ENCODE measurements at regions not wholly inside any gene's neighbourhood (a gene's known extent, or its start where the extent isn't known, plus 50 kb on each side); places are given as distances from the start of the nearest gene placed in this dataset.
"Not testable (repeated sequence)": the region's sequence is repeated elsewhere in the genome, so short reads cannot be mapped to it uniquely, and the experiment has no call there.

DNA sequence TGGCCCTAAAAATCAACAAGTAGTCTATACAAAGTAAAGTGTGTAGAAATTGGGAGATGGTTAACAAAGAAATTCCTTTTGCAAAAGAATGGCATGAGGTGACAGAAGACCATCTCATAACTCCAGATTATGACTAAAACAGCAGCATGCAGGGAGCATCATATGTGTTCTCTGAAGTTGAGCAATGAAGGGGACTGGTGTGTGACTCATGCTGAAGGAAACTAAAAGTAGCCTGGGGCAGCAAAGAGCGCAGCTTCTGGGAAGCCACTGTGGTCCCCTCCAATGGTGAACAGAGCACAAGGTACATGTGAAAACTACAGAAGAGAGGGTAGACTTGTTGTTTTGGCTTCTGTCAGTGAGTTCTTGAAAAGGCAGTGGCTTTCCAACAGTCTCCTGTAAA lies 133.4 kb downstream of the MACC1 start:
- in situ Hi-C loops (cut with HindIII; ENCODE audit: low pct_unique_long_range_greater_than_20kb, low sequenced_read_pairs), result no loop called here
- peak; percentile 87 for DNase-seq (ENCODE audit: low read depth, low spot score)

DNA sequence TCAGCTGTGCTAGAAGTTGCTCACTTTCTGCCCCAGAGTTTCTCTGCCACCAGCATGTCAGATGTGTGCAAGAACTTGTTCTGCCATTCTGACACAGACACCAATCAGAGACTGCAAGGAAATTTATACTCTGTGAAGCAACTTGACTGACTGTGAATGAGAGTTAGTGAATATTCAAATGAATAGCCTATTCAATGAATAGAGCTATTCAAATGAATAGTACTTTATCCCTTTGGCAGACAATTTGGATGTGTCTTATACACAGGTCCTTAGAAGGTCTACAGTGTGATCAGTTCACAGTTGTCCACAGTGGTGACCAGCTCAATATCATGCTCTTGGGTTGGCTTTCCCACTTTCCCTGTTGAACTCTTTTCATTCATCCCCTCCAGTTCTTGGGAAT lies 138.1 kb downstream of the MACC1 start:
- in situ Hi-C loops (cut with HindIII; ENCODE audit: low pct_unique_long_range_greater_than_20kb, low sequenced_read_pairs), result no loop called here

DNA sequence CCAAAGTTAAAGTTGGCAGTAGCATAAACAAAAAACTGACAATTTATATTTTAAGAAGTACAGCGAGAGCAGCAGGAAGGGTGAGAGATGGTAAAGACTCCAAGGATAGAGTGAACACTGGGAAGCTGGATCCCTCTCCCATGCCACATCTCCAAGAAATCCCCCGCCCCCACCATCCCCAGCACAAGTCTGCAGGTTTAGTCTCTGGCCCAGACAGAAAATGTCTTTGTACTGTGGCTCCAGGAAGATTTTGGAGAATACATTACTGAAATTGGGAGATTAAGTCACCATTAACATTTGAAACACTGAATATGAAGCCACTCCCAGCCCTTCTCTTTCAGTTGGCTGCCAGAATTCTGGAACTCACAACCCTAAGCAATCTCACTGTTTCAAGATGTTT lies 140.3 kb downstream of the MACC1 start:
- in situ Hi-C loops (cut with HindIII; ENCODE audit: low pct_unique_long_range_greater_than_20kb, low sequenced_read_pairs), result no loop called here
- DNase-seq (ENCODE audit: low read depth, low spot score), result no peak

More for the DNA sequence above, 138.1 kb downstream of the MACC1 start:
- no peak for DNase-seq (ENCODE audit: low read depth, low spot score)

DNA sequence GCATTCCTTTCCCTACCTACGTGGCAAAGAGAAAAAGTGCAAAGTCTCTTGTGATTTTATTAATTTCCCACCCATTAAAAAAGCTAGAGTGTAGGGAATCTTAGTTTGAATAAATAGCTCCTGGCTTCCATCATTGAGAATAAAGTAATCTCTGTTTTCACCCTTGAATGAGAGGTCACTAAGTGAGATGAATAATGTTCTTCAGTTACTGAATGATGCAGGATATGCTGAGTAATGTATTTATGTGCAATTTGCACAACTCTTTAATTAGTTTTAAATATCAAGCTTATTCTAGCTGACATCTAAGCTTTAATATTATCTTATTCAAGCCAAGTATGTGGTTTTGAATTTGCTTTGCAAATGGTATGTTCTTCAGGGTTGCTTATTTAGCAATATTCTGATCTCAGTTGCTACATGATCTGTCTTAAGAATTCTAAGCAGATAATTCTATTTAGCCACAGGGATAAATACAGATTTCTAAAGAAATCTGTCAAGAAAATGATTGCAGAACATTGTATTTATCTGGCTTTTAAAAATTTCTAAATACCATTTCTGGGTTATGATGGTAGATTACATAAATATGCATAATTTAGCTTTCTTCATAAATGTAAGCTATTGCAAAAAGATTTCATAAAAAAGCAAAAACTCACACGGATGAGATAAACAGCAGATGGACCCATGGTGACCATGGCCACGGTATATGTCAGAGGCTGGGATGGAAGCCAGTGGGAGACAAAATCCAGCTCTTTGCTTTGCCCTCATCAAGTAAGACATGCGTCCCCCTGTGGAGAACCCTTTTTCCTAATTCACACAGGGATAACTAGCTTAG lies 141.0 kb downstream of the MACC1 start:
- in situ Hi-C loops (cut with HindIII; ENCODE audit: low pct_unique_long_range_greater_than_20kb, low sequenced_read_pairs), result no loop called here
- DNase-seq (ENCODE audit: low read depth, low spot score), result no peak

DNA sequence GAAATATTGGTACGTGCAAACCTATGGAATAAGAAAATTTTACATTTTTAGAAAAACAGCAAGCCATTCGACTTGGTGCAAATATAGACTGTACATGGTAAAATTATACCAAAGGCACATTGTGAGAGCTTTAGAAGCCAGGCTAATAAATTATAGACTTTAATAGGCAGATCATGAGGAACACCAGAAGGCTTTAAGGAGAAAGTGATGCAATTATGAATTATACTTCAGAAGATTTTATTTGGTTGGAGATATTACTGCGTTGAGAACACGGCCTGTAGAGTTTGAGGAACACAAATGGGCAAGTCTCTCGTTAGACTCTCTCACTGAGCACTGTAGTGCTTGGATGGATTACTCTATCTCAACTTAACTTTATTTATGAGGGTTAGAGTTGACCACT lies 141.7 kb downstream of the MACC1 start:
- in situ Hi-C loops (cut with HindIII; ENCODE audit: low pct_unique_long_range_greater_than_20kb, low sequenced_read_pairs), result no loop called here
- no peak for DNase-seq (ENCODE audit: low read depth, low spot score)

DNA sequence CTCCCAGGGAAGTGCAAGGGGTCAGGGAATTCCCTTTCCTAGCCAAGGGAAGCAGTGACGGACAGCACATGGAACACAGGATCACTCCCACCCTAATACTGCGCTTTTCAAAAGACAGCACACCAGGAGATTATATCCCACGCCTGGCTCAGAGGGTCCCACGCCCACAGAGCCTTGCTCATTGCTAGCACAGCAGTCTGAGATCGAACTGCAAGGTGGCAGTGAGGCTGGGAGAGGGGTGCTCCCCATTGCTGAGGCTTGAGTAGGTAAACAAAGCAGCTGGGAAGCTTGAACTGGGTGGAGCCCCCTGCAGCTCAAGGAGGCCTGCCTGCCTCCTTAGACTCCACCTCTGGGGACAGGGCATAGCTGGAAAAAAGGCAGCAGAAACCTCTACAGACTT lies 149.2 kb downstream of the MACC1 start:
- DNase-seq (ENCODE audit: low read depth, low spot score), result not testable (repeated sequence)

DNA sequence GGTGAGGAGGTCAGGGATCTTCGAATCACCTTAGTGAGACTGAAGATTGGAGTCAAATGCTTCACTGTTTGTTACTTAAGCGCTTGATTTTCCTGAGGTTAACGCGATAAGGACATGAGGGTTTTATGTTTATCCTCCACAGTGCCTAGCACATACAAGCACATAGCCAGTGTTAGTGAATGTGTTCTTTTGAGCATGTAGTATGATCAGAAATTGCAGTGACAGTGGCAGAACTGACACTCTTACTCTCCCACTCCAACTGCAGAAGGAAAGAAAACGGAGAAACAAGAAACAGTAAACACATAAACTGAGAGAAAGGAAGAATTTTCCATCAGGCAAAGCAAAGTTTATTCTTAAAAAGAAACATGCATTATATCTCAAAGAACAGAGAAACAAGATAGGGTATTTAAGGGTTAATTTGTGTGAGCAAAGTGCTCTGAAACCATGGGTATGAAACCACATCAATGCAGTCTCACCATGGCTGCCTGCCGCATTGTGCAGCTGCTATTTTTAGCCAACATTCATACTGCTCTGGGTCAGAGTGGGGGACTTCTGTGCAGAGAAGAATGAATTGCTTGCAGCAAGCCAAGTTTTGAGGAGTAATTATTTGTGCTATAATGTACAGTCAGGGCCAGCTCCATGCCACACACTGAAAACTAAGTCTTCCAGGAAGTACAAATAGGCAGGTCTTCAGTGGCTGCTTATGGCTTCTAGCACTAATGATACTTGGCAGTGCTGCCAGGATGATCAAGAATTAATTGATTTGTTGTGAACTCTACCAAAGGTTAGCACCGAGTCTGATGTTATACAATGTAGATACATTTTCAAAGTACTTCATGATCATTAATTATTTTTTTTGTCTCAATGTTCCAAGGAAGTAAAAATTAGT lies 152.0 kb downstream of the MACC1 start:
- in situ Hi-C loops (cut with HindIII; ENCODE audit: low pct_unique_long_range_greater_than_20kb, low sequenced_read_pairs), result no loop called here
- DNase-seq (ENCODE audit: low read depth, low spot score), result peak; percentile 37

More for the DNA sequence above, 149.2 kb downstream of the MACC1 start:
- in situ Hi-C loops (cut with HindIII; ENCODE audit: low pct_unique_long_range_greater_than_20kb, low sequenced_read_pairs), result not testable (repeated sequence)

DNA sequence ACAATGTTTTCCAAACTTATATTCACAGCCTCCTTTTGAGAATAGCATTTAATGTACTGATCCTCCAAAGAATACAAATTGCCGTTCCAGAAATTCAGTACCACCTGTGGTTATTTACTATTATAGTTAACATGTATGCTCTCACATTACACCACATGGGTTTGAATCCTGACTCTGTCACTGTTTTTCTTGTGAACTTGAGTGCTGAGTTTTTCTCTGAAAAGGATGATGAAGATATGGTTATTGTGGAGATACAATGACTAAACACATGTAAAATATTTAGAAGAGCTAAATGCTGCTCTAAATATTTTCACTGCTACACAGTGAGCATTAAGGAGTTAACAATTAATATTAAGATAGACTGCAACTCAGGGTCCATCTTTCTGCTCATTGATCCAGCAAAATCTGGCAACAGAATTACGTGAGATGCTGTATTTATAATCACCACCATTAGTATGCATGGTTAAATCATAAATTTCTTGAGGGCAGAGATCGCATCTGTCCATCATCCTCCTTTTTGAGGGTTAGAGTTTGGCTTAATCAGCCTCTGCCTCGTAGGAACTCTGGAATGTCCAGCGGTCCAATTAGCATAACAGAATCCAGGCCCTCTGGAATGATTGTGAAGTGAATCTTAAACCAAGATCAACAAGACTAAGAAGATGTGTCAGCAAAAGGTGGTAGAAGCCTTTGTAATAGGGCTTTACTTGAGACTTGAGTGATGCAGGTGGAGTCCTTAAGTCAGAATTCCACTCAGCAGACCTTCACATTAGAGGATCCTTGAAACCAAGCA lies 152.8 kb downstream of the MACC1 start:
- in situ Hi-C loops (cut with HindIII; ENCODE audit: low pct_unique_long_range_greater_than_20kb, low sequenced_read_pairs), result no loop called here
- no peak for DNase-seq (ENCODE audit: low read depth, low spot score)

DNA sequence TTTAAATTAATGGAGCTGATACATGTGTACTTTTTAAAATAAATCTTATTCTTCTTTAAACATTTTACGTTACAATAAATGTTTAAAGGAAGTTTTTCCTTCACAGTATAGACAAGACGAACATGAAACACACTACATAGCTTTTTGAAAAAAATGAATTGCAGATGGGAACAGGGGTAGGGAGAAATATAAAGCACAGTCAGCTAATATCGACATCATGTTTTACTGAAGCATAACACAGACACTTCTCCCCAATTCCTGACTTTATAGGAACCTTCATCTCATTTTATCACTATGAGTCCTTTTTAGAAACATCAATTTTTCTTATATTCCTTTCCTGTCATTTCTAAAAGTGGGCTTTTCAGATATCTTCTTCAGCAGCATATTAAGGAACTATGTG lies 153.5 kb downstream of the MACC1 start:
- in situ Hi-C loops (cut with HindIII; ENCODE audit: low pct_unique_long_range_greater_than_20kb, low sequenced_read_pairs), result no loop called here
- no peak for DNase-seq (ENCODE audit: low read depth, low spot score)

DNA sequence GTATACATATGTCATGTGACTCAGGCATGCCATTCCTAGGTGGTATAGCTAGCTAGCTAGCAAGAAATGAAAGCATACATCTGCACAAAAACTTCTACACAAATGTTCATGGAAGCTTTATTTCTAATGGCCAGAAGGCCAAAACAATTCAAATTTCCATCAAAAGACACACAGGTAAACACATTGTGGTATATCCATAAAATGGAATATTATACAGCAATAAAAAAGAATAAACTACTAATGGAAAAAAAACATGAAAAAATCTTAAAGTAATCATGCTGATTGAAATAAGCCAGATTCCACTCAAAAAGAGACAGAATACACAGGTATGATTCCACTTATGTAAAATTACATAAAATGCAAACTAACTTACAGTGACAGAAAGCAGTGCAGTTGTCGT lies 154.3 kb downstream of the MACC1 start:
- in situ Hi-C loops (cut with HindIII; ENCODE audit: low pct_unique_long_range_greater_than_20kb, low sequenced_read_pairs), result no loop called here
- DNase-seq (ENCODE audit: low read depth, low spot score), result no peak

DNA sequence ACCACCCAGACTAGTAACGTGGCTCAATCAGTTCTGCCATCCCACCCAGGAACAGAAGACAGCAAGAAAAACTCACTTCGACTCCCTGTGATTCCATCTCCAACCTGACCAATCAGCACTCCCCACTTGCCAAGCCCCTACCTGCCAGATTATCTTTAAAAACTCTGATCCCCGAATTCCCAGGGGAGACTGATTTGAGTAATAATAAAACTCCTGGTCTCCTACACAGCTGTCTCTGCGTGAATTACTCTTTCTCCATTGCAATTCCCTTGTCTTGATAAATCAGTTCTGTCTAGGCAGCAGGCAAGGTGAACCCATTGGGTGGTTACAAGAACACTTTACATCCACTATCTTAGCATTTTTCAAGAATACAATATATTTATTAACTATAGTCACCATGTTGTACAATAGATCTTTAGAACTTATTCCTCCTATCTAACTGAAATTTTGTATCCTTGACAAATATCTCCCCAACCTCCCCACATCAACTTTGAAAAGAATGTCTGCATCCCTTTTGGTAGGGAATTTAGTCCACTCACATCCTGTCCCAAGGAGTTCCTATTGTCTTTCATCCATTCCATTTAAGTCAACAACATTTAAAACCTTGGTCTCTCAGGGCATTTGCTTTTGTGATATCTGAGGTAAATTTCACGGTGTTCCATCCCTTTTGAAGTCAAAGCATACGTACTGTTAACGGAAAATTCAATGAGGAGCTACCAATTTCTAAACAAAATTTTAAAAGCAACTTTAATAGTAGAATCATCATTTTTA lies 163.7 kb downstream of the MACC1 start:
- in situ Hi-C loops (cut with HindIII; ENCODE audit: low pct_unique_long_range_greater_than_20kb, low sequenced_read_pairs), result no loop called here
- DNase-seq (ENCODE audit: low read depth, low spot score), result no peak

DNA sequence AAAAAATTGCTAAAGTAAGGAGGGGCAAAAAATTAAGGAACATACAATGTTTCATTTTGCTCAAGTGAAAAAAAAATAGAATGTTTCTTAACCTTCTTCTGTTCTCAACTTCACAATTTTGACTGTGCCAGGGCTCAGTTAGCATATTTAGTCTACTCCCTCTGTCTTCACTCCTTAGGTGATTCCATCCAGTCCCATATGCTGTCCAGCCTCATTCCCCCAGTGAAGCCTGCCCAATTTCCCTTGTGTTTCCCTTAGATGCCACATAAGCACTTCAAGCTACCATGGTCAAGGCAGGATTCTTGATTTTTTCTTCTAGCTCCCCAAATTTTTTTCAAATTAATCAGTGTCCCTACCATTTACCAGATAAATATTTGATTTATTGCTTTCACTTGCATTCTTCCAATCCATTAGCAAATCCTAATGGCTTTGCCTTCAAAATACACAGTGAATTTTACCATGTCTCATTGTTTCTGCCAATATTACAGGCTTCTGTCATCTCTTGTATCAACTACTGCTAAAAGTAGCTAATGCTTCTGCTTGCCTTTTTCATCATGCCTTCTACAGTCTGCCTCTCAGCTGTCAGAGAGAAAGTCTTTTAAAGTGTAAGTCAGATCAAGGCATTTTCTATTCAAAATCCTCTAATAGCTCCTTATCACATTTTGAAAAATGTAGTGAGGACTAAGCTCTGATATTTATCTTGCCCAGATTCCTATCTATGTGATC lies 166.8 kb downstream of the MACC1 start:
- in situ Hi-C loops (cut with HindIII; ENCODE audit: low pct_unique_long_range_greater_than_20kb, low sequenced_read_pairs), result no loop called here
- no peak for DNase-seq (ENCODE audit: low read depth, low spot score)

DNA sequence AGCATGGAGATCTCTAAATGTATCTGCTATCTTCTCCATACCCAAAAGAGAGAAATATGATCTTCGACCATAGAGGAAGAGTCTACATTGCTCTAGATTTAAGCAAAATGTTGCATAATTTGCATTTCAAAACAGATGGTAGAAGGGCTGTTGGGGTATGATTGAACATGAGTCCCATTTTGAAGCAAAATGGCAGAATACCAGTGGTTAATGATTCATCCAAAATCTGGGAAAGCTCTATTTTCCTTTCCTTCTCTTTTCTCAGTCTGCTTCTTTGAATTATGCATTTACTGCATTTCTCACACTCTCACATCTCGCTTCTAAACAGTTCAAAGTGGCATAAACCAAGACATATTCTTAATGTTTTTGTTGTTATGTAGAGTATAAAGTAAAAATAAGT lies 178.5 kb downstream of the MACC1 start:
- no peak for DNase-seq (ENCODE audit: low read depth, low spot score)

DNA sequence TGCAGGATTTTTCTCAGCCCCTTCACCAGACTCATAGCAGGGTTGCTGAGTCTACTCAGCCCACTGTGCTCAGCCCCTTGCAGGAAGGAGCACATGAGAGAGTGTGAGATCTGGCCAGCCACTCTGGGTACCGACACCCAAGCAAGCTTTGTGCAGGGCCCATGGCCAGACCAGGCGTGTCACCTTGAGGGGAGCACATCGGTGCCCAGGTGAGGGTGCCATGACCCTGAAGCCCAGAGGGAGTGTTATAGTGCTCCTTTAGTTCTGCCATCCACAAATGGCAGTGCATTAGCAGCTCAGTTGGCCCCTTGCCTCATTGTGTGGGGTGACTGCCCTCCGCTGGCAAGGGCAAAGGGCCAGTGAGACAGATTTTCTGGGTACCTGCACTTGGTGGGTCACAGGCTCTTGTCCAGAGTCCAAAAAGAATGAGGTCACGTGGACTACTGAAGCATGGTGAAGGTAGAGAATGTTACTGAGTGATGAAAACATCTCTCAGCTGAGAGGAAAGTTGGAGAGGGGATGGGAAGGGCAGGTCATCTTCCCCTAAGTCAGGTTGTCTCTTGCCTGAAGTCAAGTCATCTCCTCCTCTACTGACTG lies 181.8 kb downstream of the MACC1 start:
- in situ Hi-C loops (cut with HindIII; ENCODE audit: low pct_unique_long_range_greater_than_20kb, low sequenced_read_pairs), result no loop called here
- no peak for DNase-seq (ENCODE audit: low read depth, low spot score)

More for the DNA sequence above, 178.5 kb downstream of the MACC1 start:
- in situ Hi-C loops (cut with HindIII; ENCODE audit: low pct_unique_long_range_greater_than_20kb, low sequenced_read_pairs), result no loop called here

DNA sequence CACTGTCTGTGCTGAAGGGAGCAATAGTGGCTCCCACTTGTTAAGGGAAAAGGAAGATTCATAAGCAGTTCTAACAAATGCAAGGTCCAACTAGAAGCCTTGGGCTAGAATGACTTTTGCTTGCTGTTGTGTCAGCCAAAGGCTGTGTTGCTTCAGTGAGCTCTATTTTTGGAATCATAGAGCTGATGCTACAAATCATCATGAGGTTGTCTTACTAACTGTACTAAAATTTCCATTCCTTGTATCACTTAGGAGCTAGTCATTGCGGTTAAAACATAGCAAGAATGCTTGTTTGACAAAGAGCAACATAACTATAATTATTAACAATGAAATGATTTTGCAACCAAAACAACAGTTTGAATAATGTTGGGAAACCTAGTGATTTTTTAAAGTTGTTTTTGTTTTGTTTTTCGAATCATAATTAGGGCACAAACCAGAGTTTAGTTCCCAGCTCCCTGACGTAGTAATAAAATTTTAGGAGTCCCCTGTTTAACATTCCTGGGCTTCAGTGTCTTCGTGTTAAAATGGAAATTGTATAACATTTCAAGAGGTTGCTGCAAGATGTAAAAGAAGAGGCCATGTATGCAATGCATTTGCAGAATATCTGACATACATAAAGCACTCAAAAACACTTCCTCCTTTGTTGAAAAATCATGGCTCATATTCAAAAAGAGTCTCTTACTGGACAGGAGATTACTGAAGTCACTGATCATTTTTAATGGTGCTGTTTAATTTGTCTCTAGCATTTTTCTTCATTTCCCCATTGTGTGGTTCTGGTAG lies 183.4 kb downstream of the MACC1 start:
- in situ Hi-C loops (cut with HindIII; ENCODE audit: low pct_unique_long_range_greater_than_20kb, low sequenced_read_pairs), result no loop called here
- no peak for DNase-seq (ENCODE audit: low read depth, low spot score)

DNA sequence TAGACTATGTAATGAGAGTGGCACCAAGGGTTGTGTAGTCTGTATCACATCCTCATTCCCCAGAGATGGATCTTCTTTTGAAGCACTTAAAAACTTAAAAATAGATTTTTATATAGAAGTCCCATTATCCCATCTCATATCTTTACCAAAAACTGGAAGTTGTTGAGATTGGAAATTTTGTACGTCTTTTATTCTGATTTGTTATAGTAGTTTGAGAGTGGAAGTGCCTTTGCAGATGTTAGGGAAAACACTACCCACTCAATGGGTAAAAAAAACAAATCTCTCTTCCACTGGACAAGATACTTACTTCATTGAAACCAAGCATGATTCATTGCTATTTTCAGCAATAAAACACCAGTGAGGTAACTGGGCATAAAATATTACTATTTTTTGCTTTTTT lies 184.4 kb downstream of the MACC1 start:
- no peak for DNase-seq (ENCODE audit: low read depth, low spot score)
- in situ Hi-C loops (cut with HindIII; ENCODE audit: low pct_unique_long_range_greater_than_20kb, low sequenced_read_pairs), result no loop called here
